Activated CD4-positive, alpha-beta T cell treated with anti-CD3 and anti-CD28 coated beads, Interleukin-2, Interleukin-6, amounts not matched to agents 100 ng/mL and 50 ng/mL, durations not matched to agents 16 hours and 8 hours (primary cell): ENCODE measurements at regions not wholly inside any gene's neighbourhood (a gene's known extent, or its start where the extent isn't known, plus 50 kb on each side); places are given as distances from the start of the nearest gene placed in this dataset.

Experiments
- DNase-seq: peaks from one replicate; pipeline ENCODE4 v3.0.0-alpha.2; 2020

DNA sequence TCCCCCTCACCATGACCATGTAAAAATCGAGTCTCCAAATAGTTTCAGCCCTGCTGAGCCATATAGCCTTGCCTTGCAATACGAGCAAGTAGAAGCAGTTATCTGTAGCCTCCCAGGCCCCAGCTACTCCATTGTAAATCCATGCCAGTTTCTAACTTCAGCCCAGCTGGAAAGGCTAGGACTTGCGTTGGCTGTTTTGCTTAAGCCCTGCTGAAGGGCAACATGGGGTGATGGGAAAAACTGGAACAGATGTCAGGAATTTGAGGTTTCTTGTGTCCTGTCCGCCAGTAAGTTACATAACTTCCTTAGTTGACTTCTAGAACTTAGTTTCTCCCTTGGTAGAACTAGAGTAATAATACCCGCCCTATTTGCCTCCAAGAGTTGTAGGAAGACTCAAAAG lies 216.0 kb upstream of the SERP2 start:
- DNase-seq = no peak

DNA sequence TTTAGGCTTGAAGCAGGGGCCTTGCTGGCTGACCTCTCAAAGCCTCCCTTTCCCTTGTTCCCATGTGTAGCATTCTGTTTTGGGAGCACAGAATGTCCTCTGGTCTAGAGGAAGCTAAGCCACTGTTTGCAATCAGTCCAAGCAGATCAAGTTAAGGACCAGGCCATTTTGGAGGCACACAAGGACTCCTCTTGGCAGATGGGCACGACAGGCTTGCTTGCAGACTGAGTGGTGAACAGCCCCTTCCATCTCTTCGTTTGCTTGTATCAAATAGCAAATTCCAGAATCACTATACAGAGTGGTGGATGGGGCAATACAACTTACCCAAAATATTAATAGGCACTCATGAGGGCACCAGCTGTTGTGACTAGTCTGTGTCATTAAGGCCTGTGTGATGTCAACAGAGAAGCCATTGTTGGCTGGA lies 215.5 kb upstream of the SERP2 start:
- DNase-seq = no peak

DNA sequence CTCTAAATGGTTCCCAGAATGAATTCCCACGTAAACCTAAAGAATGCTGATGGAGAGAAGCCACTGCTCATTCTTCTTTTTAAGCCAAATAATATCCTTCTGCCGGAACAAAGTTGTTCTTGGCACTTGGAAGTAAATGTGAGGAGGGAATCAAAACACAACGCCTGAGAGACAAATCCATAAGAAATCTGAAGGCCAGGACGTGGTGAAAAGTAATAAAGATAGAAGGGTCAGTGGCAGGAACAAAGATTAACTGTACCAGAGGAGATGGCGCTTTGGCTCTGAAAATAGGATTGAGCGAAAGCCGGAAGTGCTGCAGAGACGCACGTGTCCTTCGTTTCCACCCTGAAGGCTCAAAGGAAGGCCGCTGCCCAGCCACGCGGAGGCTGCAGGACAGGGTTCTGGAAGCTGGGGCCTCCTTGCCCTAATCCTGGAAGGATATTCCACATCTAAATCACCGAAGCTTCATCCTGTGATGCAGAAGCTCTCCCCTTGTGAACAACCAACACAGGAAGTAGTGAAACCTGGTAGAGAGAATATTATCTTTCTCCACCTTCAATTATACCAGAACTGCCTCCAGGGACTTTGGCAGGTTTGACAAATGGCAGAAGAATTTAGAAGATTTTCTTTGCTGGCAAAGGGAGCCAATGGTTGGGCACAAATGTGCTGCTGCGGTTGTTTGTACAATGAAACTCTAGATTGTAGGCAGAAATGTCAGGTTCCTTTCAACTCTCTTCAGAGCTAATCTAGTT lies 214.6 kb upstream of the SERP2 start:
- DNase-seq = no peak

DNA sequence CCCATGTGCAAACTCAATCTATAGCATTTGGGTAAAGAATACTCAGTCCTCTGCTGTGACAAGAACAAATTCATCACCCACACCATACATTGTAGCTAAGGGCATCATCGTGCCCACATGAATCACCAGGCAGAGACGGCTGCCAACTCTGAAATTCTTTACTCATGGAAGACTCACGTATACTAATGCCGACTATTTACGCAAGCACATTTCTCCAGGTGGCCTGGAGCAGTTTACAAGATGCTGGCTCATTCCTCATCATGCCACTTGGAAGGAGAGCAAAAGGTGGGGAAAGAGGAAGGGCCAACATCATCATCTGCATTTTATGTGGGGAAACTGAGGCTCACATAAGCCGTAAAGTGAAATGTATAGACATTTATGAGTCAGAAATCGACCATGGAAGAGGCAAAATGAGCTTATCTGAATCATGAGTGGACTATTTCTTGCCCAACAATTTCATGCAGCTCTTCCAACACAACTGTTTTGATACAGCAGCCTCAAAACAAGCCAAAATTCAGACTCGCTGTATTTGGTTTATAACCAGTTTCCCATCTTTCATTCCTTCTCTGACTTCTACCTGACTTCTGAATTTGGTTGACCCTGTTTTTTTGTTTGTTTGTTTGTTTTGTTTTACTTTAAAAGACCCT lies 213.9 kb upstream of the SERP2 start:
- DNase-seq = no peak

DNA sequence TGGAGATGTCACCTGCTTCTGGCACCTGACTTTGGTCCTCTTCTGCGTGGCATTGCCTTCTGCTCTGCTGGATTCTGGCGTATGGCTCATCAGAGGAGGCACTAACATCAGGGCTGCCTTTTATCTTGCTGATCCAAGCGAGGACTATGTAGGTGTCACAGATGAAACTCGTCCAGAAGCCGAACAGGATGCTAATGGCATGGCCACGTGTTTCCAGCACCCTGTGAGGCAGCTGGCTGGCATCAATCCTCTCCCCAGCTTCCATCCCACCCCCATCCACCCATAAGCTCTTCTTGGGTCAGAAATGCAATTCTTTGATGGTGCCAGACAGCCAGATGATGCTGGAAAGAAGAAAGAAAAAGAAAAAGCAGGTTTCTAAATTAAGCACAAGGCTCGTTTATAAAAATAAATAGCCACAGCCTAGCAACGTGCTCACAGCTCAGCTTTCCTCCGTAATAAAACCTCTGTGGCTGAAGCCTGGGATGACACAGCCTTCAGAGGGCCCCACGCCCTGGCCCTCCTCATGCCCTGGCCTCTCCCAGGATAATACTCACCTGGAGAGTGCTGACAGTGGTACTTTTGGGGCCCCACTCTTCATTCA lies 212.9 kb upstream of the SERP2 start:
- no peak for DNase-seq

DNA sequence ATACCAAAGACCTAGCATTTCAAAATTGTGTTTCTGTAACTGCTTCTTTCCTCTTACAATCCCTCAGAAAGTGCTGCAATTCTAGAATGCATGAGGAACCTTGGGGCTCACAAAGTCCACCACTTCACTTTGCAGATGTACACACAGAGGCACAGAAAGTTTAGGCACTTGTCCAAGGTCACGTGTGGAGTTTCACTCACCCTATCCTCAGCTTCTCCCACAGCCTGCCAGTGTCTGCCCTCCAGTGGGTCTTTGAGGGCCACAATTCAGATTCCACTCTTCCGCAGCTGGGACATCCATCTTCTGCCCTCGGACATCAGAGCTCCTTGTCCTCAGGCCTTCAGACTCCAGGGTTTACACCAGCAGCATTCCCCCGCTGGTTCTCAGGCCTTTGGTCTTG lies 210.5 kb upstream of the SERP2 start:
- no peak for DNase-seq

DNA sequence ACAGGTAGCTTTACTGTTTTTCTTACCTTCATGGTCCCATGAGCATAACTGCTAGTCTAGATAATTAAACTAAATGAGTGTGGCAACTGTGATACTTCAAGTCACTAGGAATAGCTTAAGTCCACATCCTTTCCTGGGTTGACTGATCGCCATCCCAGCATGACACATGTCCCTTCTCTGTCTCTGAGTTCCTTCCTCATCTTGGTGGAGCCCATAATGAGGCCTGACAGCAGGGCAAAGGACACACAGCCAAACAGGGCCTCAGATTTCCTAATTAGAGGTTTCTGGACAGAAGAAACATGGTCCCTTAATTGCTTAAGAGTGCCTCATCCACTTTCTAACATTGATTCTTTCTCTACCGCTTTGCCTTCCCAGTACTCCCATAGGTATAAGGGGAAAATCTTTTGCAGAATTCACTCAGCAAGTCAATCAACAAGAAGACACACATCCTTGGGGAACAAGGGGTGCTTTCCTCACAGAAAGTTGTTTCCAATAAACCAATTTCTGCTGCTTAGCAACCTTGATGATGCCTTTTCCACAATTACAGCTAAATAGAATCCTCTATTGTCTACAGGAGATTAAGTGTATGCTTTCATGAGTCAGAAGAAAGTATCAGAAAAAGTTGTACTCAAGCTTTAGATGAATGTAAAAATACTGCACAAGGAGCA lies 208.3 kb upstream of the SERP2 start:
- DNase-seq = no peak

DNA sequence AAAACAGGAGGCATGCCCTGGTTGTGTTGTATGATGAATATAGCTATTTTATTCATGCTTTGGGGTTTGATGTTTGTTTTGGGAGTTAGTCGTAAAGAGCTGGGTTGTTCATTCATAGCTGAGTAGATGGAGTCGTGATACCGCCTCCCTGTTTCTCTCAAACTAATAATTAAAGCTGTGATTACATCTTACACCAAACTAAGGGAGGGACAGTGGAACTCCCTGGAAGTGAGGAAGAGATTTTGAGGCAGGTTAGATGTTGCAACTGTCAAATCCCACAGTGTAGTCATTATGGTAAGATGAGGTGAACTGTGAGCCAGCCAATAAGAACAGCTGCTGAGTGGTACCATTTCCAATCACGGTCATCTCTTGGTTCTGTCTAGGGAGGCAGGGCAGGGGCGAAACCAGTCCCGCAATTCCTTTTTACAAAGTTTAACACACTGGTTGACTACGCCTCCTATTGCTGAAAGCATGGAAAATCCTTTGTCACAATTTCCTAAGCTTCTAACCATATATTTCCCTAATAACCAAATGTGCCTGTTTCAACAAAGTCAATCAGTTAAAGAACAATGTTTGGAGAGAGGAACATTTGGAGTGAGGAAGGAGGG lies 207.6 kb upstream of the SERP2 start:
- no peak for DNase-seq

DNA sequence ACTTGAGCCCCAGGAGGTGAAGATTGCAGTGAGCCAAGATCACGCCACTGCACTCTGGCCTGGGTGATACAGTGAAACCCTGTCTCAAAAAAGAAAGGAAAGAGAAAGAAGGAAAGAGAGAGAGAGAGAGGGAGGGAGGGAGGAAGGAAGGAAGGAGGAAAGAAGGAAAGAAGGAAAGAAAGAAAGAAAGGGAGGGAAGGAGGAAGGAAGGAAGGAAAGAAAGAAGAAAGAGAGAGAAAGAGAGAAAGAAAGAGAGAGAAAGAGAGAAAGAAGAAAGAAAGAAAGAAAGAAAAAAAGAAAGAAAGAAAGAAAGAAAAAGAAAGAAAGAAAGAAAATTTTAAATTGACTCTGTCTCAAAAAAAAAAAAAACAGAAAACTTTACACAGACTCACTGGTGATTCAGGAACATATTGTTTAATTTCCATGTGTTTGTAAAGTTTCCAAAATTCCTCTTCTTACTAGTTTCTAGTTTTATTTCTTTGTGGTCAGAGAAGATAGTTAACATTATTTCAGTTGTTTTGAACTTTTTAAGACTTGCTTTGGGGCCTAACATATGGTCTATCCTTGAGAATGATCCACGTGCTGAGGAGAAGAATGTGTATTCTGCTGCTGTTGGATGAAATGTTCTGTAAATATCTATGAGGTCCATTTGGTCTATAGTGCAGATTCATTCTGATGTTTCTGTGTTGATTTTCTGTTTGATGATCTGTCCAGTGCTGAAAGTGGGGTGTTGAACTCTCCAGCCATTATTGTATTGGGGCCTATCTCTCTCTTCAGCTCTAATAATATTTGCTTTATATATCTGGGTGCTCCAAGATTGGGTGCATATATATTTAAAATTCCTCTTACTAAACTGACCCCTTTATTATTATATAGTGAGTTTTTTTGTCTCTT lies 204.4 kb upstream of the SERP2 start:
- no peak for DNase-seq

DNA sequence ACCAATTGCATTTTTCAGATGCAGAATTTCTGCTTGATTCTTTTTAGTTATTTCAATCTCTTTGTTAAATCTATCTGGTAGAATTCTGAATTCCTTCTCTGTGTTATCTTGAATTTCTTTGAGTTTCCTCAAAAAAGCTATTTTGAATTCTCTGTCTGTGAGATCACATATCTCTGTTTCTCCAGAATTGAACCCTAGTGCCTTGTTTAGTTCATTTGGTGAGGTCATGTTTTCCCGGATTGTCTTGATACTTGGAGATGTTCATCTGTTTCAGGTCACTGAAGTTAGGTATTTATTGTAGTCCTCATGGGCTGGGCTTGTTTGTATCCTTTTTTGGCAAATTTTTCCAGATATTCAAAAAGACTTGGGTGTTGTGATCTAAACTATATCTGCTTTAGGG lies 202.9 kb upstream of the SERP2 start:
- DNase-seq = no peak

DNA sequence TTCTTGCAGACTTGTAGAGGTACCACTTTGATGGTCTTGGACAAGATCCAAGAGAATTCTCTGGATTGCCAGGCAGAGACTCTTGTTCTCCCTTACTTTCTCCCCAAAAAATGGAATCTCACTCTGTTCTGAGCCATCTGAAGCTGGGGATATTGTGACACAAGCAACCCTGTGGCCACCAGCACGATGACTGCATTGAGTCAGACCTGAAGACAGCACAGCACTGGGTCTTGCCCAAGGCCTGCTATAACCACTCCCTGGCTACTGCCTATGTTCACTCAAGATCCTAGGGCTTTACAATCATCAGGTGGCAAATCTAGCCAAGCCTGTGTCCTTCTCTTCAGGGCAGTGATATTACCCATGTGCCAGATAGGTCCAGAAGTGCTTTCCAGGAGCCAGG lies 202.5 kb upstream of the SERP2 start:
- no peak for DNase-seq

DNA sequence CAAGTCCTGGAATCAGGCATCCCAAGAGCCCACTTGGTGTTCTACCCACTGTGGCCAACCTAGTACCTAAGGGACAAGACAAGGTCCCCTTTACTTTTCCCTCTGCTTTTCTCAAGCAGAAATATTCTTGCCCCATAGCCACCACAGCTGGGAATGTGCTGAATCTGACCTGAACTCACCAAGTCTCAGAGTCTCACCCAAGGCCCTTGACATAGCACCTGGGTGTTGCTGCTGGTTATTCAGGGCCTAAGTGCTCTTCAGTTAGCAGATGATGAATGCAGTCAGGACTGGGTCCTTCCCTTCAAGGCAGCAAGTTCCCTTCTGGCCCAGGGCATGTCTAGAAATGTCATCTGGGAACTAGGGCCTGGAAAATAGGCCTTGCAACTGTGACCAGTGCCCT lies 201.8 kb upstream of the SERP2 start:
- DNase-seq = no peak

DNA sequence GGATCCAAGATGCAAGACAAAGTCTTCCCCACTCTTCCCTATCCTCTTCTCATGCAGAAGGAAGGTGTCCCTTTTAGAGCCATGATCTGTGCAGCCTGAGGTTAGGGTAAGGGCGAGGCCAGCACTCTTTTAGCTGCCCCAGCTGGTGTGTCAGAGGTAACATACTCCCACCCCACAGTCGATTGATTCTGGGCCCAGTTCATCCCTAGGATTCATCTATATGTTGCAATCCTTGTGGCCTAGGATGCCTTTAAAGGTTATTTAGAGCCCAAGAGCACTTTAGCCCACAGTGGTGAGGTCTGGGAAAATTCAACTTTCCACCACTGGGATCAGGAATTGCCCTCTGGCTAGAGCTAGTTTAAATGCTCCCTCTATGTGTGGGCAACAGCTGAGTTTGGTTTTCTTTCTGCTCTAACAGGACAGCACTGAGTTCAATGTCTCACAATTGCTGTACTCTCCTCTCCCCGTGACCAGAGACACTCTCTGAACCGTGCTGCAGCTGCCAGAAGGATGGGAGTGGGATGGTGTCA lies 201.3 kb upstream of the SERP2 start:
- no peak for DNase-seq

DNA sequence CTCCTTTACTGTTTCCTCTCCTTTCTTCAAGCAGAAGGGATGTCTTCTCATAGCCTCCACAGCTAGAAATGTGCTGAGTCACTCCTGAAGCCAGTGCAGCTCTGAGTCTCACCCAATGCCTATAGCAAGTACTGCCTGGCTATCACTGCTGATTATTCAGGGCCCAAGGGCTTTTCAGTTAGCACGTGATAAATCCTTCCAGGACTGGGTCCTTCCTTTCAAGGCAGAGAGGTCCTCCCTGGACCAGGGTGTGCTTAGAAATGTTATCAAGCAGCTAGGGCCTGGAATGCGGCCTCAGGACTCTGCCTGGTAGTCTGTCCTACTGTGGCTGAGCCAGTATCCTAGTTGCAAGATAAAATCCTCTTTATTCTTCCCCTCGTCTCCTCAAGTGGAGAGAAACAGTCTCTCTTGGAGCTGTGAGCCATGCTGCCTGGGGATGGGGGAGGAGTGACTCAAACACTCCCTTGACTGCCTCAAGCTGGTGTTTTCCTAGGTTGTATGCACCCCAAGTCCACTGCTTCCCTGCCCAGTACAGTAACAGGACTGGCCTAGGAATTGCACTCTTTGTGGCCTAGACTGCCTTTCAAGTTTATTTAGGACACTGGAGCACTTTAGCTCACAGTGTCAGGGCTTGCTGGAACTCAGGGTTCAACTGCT lies 198.7 kb upstream of the SERP2 start:
- DNase-seq = peak; percentile 24

DNA sequence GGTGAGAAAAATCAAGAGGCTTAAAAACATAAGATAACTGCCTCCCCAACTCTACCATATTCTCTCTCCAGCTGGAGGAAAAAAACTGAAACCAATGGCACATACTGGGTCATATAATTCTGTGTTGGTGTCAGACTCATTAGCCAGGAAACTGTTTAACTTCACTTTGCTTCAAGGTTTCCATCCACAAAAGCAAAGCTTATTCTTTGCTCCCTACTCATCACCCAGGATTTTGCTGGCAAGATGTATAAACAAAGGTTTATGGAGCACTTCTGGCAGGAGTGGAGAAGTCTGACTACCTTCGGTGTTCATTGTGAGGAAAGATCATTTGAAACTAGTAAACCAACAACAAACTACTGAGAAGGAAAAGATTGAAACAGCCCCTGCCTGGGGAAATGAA lies 197.5 kb upstream of the SERP2 start:
- DNase-seq = no peak

DNA sequence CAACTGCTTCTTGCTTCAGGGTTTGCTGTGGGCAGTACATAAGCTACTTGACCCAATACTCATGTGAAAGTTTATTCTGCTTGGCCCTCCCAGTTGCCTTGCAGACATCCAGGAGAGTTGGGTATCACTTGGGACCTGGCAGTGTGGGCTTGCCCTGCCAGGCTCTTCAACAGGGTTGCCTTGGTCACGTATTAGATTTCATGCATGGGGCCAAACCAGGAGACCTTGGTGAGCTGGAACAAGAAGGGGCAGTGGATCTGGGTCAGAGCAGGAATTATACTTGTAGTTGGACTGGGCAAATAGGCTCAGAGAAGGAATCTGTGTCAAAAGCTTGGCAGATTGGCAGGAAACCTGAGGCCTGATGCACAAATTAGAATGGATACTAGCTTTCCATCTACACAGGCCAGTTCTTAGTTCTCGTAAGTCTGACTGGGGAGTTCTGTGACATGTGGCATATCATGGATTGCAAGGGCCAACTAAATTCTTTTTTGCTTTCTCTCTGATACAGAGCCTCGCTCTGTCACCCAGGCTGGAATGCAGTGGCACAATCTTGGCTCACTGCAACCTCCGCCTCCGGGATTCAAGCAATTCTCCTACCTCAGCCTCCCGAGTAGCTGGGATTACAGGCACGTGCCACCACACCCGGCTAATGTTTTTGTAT lies 192.6 kb upstream of the SERP2 start:
- no peak for DNase-seq

DNA sequence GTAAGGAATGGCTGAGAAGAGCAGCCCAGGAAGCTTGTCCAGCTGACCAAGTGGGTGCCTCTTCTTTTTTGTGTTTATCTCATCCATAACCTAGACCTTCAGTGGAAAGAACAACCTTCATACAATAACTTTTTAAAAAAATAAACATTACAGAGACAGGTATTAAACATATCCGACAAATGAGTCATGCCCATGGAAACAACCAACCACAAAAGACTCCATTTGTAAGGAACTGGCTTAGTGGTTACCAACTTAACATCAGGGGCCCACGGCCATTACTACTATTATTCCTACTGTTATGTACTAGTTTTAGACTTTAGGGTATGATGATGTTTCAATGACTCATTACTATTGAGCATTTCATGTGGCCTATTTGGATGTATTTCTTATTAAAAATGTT lies 191.7 kb upstream of the SERP2 start:
- DNase-seq = no peak

DNA sequence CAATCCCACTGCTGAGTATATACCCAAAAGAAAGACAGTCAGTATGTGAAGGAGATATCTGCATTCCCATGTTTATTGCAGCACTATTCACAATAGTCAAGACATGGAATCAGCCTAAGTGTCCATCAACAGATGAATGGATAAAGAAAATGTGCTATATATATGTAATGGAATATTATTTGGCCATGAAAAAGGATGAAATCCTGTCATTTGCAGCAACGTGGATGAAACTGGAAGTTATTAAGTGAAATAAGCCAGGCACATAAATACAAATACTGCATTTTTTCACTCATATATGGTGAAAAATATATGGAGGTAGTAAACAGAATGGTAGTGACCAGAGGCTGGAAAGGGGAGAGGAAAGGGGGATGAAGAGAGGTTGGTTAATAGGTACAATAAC lies 188.9 kb upstream of the SERP2 start:
- DNase-seq = no peak

DNA sequence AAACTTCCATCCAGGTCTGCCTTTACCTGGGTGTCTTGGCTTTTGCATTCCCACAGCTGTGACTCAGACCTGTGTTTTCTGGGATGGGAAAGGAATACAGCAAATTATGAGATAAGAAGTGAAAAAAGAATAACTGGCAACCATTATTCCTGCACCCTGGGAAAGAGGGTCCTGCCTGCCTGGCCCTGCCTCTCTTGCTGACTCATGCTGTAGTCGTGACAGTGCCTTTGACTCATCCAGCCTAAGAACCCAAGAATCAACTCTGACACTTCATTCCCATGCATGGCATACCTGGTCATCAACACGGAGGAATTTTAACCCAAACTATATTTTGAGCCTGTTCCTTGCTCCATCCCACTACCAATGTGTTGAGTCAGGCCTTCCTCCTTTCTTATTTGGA lies 185.4 kb upstream of the SERP2 start:
- DNase-seq = no peak

DNA sequence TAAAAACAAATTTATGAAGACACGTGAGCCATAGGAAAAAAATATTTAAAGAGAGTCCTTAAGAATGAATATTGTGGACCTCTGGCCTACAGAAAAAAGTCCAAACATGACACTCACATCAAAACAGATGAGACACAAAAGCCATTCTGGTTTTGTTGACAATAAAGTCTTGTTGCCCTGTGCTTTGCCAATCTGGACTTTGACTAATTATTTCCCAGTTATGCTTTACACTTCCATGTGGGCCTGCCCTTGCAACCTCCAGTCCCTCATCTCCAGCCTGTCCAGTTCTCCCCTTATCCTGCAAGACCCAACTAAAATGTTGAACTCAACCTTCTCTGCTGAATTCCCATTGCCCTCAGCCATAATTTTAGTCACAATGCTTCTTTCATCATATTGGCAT lies 184.5 kb upstream of the SERP2 start:
- DNase-seq = no peak

DNA sequence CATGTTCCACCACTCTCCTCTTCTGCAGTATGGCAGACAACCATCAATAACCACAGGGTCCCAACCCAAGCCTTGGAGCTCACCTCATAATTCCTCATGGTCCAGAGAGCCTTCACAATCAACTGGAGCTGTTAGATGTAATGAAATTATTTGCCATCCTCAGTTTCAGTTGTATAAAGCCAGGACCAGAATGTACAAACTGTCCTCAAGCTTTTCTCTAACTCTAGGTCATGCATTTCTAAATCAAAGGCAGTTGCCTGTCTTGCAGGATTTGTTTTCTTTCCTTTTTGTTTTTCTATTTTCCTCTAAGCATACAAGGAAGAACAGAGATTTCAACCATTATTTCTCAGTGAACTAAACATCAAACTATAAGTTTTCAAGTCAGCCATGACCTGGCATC lies 182.5 kb upstream of the SERP2 start:
- no peak for DNase-seq
